Cardiac muscle cell (in vitro differentiated cells and primary cell): ENCODE measurements at regions not wholly inside any gene's neighbourhood (a gene's known extent, or its start where the extent isn't known, plus 50 kb on each side); places are given as distances from the start of the nearest gene placed in this dataset.

Experiments used
- DNase-seq, 2 donors: peaks; one replicate each; pipeline versions ENCODE4 v3.0.0 to v3.0.0-alpha.2; 2010 to 2017; ENCODE audit warnings: low read depth in 1 of 2, low spot score in 1 of 2
- H3K27ac ChIP-seq: fragments of 200-600 bp; sonication (generic); 2 replicates; pipeline ENCODE4 v1.5.1; 2016
- H3K27me3 ChIP-seq: fragments of 200-600 bp; sonication (generic); 2 replicates; pipeline ENCODE4 v1.6.0; 2016; ENCODE audit warnings: control low read depth
- H3K36me3 ChIP-seq: fragments of 200-600 bp; sonication (generic); 2 replicates; pipeline ENCODE4 v1.5.1; 2016; ENCODE audit warnings: control low read depth
- H3K4me1 ChIP-seq: fragments of 200-600 bp; sonication (generic); 2 replicates; pipeline ENCODE4 v1.8.1; 2017; ENCODE audit warnings: low read depth, mild to moderate bottlenecking, mixed run types
- H3K4me3 ChIP-seq: fragments of 200-600 bp; sonication (generic); 2 replicates; pipeline ENCODE4 v1.5.1; 2016; ENCODE audit warnings: mild to moderate bottlenecking
- H3K9me3 ChIP-seq: fragments of 200-600 bp; sonication (generic); 2 replicates; pipeline ENCODE4 v1.5.1; 2017; ENCODE audit warnings: low read depth, mild to moderate bottlenecking, control low read depth
- TF ChIP-seq, protein P1 (sequence below): IDR thresholded peaks from 2 replicates; pipeline ENCODE4 v1.5.1; 2012; ENCODE audit warnings: low read depth, mild to moderate bottlenecking, low read length

GRCh38 chr5:124236361-124237205 lies 509.9 kb downstream of the ZNF608 start:
- peaks cover 59% of the 10 kb centered on the region for H3K4me1 ChIP-seq
- H3K9me3 ChIP-seq: no peaks in the 10 kb centered on the region
- no peak overlapping the region for H3K4me3 ChIP-seq
- TF ChIP-seq, protein P1, sequence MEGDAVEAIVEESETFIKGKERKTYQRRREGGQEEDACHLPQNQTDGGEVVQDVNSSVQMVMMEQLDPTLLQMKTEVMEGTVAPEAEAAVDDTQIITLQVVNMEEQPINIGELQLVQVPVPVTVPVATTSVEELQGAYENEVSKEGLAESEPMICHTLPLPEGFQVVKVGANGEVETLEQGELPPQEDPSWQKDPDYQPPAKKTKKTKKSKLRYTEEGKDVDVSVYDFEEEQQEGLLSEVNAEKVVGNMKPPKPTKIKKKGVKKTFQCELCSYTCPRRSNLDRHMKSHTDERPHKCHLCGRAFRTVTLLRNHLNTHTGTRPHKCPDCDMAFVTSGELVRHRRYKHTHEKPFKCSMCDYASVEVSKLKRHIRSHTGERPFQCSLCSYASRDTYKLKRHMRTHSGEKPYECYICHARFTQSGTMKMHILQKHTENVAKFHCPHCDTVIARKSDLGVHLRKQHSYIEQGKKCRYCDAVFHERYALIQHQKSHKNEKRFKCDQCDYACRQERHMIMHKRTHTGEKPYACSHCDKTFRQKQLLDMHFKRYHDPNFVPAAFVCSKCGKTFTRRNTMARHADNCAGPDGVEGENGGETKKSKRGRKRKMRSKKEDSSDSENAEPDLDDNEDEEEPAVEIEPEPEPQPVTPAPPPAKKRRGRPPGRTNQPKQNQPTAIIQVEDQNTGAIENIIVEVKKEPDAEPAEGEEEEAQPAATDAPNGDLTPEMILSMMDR: no peak
- peak in 1 of 2 donors; percentile 36 for DNase-seq
- no peaks in the 10 kb centered on the region for H3K36me3 ChIP-seq
- peak overlapping the region; percentile 59 for H3K27ac ChIP-seq
- no peaks in the 10 kb centered on the region for H3K27me3 ChIP-seq

DNA sequence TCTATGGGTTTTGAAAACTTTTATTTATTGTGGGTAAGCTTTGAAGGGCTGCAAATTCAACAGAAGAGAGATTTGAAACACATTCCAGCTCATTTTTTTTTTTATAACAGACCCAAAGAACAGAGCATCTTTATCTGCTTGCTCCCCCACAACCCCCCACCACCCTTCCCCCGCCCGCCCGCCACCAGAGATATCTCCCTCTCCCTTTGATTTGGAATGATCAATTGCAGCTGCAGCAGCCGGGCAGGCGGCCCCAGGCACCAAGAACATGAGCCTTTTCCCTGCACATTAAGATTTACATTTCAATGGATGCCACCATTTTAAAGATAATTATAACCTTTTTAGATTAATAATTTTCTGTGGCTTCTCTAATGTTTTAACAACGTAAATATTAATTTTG lies 510.9 kb downstream of the ZNF608 start:
- TF ChIP-seq, protein P1: no peak
- no peaks in the 10 kb centered on the region for H3K36me3 ChIP-seq
- H3K4me3 ChIP-seq: no peak overlapping the region
- no peaks in the 10 kb centered on the region for H3K27me3 ChIP-seq
- no peaks in the 10 kb centered on the region for H3K9me3 ChIP-seq
- peak overlapping the region; percentile 71 for H3K27ac ChIP-seq
- H3K4me1 ChIP-seq: peaks cover 53% of the 10 kb centered on the region
- no peak for DNase-seq

- H3K4me1 ChIP-seq: peaks cover 57% of the 10 kb centered on the region
- H3K4me3 ChIP-seq: no peak overlapping the region
- H3K27ac ChIP-seq: peak overlapping the region; percentile 71
- TF ChIP-seq, protein P1: no peak
- H3K36me3 ChIP-seq: no peaks in the 10 kb centered on the region
- no peaks in the 10 kb centered on the region for H3K27me3 ChIP-seq
- no peaks in the 10 kb centered on the region for H3K9me3 ChIP-seq
- DNase-seq: no peak
These were observed 511.5 kb downstream of the ZNF608 start for GRCh38 chr5:124234770-124235562.

- TF ChIP-seq, protein P1: no peak
- Histone ChIP-seq H3K36me3 (no peaks in the 10 kb centered on the region), H3K4me3 (no peak overlapping the region), H3K9me3 (no peaks in the 10 kb centered on the region), H3K27me3 (no peaks in the 10 kb centered on the region), H3K4me1 (peaks cover 57% of the 10 kb centered on the region), H3K27ac (peak overlapping the region; percentile 71)
- DNase-seq: peak; percentile 15 to 52
These were observed 512.2 kb downstream of the ZNF608 start for GRCh38 chr5:124234022-124234769.

DNA sequence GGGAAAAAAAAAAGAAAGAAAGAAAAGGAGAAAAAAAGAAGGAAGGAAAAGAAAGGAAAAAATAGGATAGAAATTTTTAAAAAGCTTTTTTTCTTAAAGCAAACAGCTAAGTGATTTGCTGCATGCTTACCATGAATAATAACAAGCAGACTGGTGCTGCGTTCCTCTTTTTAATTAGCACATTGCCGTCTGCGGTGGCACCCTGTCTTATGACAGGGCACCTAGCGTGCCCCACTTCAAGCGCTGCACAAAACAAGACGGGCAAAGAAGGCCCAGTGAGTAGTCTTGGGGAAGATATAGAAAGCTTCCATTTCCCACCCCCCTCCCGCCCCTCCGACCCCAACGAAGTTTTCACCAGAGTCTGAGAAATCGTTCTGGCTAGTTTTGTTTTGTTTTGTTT lies 513.9 kb downstream of the ZNF608 start:
- TF ChIP-seq, protein P1: no peak
- no peak for DNase-seq
- no peak overlapping the region for H3K27ac ChIP-seq
- no peaks in the 10 kb centered on the region for H3K36me3 ChIP-seq
- no peak overlapping the region for H3K4me3 ChIP-seq
- no peaks in the 10 kb centered on the region for H3K27me3 ChIP-seq
- peaks cover 56% of the 10 kb centered on the region for H3K4me1 ChIP-seq
- H3K9me3 ChIP-seq: no peaks in the 10 kb centered on the region
